Gastrocnemius medialis (tissue), 4 donors: ENCODE measurements at regions not wholly inside any gene's neighbourhood (a gene's known extent, or its start where the extent isn't known, plus 50 kb on each side); places are given as distances from the start of the nearest gene placed in this dataset.

Experiments used
- POLR2A ChIP-seq, 2 donors: fragments of 450-650 bp; IDR thresholded peaks; one replicate each; pipeline ENCODE4 v1.6.1; 2017; ENCODE audit warnings: antibody characterized with exemption in 2 of 2, mild to moderate bottlenecking in 2 of 2, moderate library complexity in 2 of 2
- TF ChIP-seq, protein P1 (sequence below), 5 experiments: fragments of 450-650 bp in 3 of 5; fragments of 200-600 bp in 2 of 5; sonication (generic) in 2 of 5; IDR thresholded peaks in 4 of 5; conservative IDR thresholded peaks in 1 of 5; 1 replicate in 4 of 5; 2 replicates in 1 of 5; pipeline ENCODE4 v1.5.1; 2016 to 2019; ENCODE audit warnings: antibody characterized with exemption in 5 of 5, mild to moderate bottlenecking in 3 of 5, moderate library complexity in 3 of 5

DNA sequence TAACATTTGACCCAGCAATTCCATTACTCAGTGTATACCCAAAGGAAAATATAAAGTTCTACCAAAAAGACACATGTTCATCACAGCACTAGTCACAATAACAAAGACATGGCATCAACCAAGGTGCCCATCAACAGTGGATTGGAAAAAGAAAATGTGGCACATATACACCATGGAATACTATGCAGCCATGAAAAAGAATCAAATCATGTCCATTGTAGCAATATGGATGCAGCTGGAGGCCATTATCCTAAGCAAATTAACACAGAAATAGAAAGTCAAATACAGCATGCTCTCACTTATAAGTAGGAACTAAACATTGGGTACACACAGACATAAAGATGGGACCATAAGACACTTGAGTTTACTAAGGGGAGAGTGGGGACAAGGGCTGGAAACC is 441.9 kb upstream of the ID4 start:
- TF ChIP-seq, protein P1, sequence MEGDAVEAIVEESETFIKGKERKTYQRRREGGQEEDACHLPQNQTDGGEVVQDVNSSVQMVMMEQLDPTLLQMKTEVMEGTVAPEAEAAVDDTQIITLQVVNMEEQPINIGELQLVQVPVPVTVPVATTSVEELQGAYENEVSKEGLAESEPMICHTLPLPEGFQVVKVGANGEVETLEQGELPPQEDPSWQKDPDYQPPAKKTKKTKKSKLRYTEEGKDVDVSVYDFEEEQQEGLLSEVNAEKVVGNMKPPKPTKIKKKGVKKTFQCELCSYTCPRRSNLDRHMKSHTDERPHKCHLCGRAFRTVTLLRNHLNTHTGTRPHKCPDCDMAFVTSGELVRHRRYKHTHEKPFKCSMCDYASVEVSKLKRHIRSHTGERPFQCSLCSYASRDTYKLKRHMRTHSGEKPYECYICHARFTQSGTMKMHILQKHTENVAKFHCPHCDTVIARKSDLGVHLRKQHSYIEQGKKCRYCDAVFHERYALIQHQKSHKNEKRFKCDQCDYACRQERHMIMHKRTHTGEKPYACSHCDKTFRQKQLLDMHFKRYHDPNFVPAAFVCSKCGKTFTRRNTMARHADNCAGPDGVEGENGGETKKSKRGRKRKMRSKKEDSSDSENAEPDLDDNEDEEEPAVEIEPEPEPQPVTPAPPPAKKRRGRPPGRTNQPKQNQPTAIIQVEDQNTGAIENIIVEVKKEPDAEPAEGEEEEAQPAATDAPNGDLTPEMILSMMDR (IDR thresholded peaks at IDR 0.05 in 4 of 5, conservative IDR thresholded peaks at IDR 0.05 in 1 of 5) = no peak
- no peak for TF ChIP-seq POLR2A (IDR thresholded peaks at IDR 0.05)
